ENCODE measurements at regions not wholly inside any gene's neighbourhood (a gene's known extent, or its start where the extent isn't known, plus 50 kb on each side); places are given as distances from the start of the nearest gene placed in this dataset.

- peaks cover 2% of the 10 kb centered on the region for H3K4me1 Mint-ChIP-seq
- no peak for TF ChIP-seq CTCF (IDR thresholded peaks at IDR 0.05)
- Histone ChIP-seq H3K36me3 (replicated peaks in 1 of 2; ENCODE audit: control insufficient read depth in 1 of 2, insufficient read depth in 2 of 2, low read length in 2 of 2) (no peaks in the 10 kb centered on the region), H3K9me3 (replicated peaks in 1 of 2; ENCODE audit: control insufficient read depth in 1 of 2, insufficient read depth in 1 of 2, low read length in 2 of 2) (no peaks in the 10 kb centered on the region), H3K9ac (ENCODE audit: insufficient read depth, low read length, poor library complexity, severe bottlenecking) (no peak overlapping the region), H3K27ac (ENCODE audit: low read depth in 1 of 2, low read length in 2 of 2) (no peak overlapping the region), H3K79me2 (ENCODE audit: insufficient read depth, low read length) (no peaks in the 10 kb centered on the region), H3K4me3 (replicated peaks in 1 of 3; ENCODE audit: low read depth in 2 of 3, low read length in 3 of 3) (no peak overlapping the region), H3K27me3 (ENCODE audit: control insufficient read depth in 2 of 2, insufficient read depth in 2 of 2, low read length in 2 of 2) (no peaks in the 10 kb centered on the region), H4K20me1 (ENCODE audit: insufficient read depth, low read length) (no peaks in the 10 kb centered on the region), H3K4me1 (ENCODE audit: control insufficient read depth in 1 of 2, insufficient read depth in 2 of 2, low read length in 2 of 2) (no peaks in the 10 kb centered on the region), H3K4me2 (replicated peaks; ENCODE audit: extremely low read depth, low read length, poor library complexity, severe bottlenecking) (no peak overlapping the region), H2AFZ (ENCODE audit: insufficient read depth, low read depth, low read length, poor library complexity, severe bottlenecking) (no peak overlapping the region)
- no peak for DNase-seq
- no peak overlapping the region for H3K4me3 Mint-ChIP-seq
- no peaks in the 10 kb centered on the region for H3K36me3 Mint-ChIP-seq
- H3K9me3 Mint-ChIP-seq = peaks cover 0 to 7% (median 0%) of the 10 kb centered on the region in 7 donors
- intact Hi-C loops (cut with micrococcal nuclease) = no loop called here
- no peak overlapping the region for H3K27ac Mint-ChIP-seq
- WGBS (ENCODE audit: insufficient coverage) = no CpG with 5 or more reads among the region's 3 CpGs
- no peaks in the 10 kb centered on the region for H3K27me3 Mint-ChIP-seq (ENCODE audit: low read depth in 3 of 3)
These were observed 143.1 kb upstream of the RREB1 start for GRCh38 chr6:6964675-6965074.

DNA sequence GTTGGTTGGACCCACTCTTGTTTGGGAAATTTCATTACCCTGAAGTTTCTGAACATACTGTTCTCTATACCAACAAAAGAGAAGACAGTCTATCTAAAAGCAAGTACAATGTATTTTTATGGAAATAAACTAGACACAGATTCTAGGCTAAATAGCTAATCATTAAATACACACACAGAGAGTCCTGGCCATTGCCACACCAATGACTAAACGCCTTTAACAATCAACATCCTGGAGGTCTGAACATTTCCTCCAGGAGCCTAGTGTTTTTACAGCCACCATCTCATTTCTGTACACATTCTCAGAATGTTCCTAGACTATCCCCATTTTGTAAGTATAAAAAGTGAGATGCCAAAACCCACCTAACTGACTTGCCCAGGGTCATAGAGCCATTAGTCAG lies 141.6 kb upstream of the RREB1 start:
- Mint-ChIP-seq H3K27me3 (ENCODE audit: low read depth in 3 of 3) (no peaks in the 10 kb centered on the region), H3K4me1 (peaks cover 2% of the 10 kb centered on the region), H3K4me3 (no peak overlapping the region), H3K27ac (no peak overlapping the region), H3K9me3 (no peaks in the 10 kb centered on the region), H3K36me3 (no peaks in the 10 kb centered on the region)
- no peaks in the 10 kb centered on the region for H3K79me2 ChIP-seq (ENCODE audit: insufficient read depth, low read length)
- H4K20me1 ChIP-seq (ENCODE audit: insufficient read depth, low read length) = no peaks in the 10 kb centered on the region
- H3K9me3 ChIP-seq (replicated peaks in 1 of 2; ENCODE audit: control insufficient read depth in 1 of 2, insufficient read depth in 1 of 2, low read length in 2 of 2) = no peaks in the 10 kb centered on the region
- no peak overlapping the region for H3K4me2 ChIP-seq (replicated peaks; ENCODE audit: extremely low read depth, low read length, poor library complexity, severe bottlenecking)
- H3K9ac ChIP-seq (ENCODE audit: insufficient read depth, low read length, poor library complexity, severe bottlenecking) = no peak overlapping the region
- no peaks in the 10 kb centered on the region for H3K27me3 ChIP-seq (ENCODE audit: control insufficient read depth in 2 of 2, insufficient read depth in 2 of 2, low read length in 2 of 2)
- H3K4me3 ChIP-seq (replicated peaks in 1 of 3; ENCODE audit: low read depth in 2 of 3, low read length in 3 of 3) = no peak overlapping the region
- no peak for TF ChIP-seq CTCF (IDR thresholded peaks at IDR 0.05)
- H3K4me1 ChIP-seq (ENCODE audit: control insufficient read depth in 1 of 2, insufficient read depth in 2 of 2, low read length in 2 of 2) = no peaks in the 10 kb centered on the region
- intact Hi-C loops (cut with micrococcal nuclease) = no loop called here
- no CpG with 5 or more reads among the region's 1 CpG for WGBS (ENCODE audit: insufficient coverage)
- H3K27ac ChIP-seq (ENCODE audit: low read depth in 1 of 2, low read length in 2 of 2) = no peak overlapping the region
- H2AFZ ChIP-seq (ENCODE audit: insufficient read depth, low read depth, low read length, poor library complexity, severe bottlenecking) = no peak overlapping the region
- no peak for DNase-seq
- no peaks in the 10 kb centered on the region for H3K36me3 ChIP-seq (replicated peaks in 1 of 2; ENCODE audit: control insufficient read depth in 1 of 2, insufficient read depth in 2 of 2, low read length in 2 of 2)

Measured in CD14-positive monocyte (primary cell).